HepG2 (cell line): ENCODE measurements at regions not wholly inside any gene's neighbourhood (a gene's known extent, or its start where the extent isn't known, plus 50 kb on each side); places are given as distances from the start of the nearest gene placed in this dataset.
"Not testable (repeated sequence)": the region's sequence is repeated elsewhere in the genome, so short reads cannot be mapped to it uniquely, and the experiment has no call there.

Experiments used
- ATAC-seq: fragments of 200-7000 bp; cut with Tn5 transposase; 3 replicates; pipeline ENCODE4 v1.9.1; 2020; ENCODE audit warnings: mild to moderate bottlenecking, moderate library complexity
- BruUV-seq: library from RNA; stranded (reverse); fragments of 400-500 nt; replicated peaks from 2 replicates; lab custom pipeline; 2021; lab: Mats Ljungman, UMichigan
- CTCF ChIA-PET: fragments of 300-600 bp; formaldehyde crosslinking; extraction: SDS; loops from one replicate; lab custom pipeline; 2021; ENCODE audit warnings: low total read pairs, inconsistent platforms, low intra/inter-chr PET ratio; lab: Yijun Ruan, JAX
- POLR2A ChIA-PET: fragments of 350-600 bp; sonication (Branson Sonifier 250); formaldehyde crosslinking; loops from one replicate; lab custom pipeline; 2020; ENCODE audit warnings: antibody characterized with exemption, inconsistent platforms; lab: Yijun Ruan, JAX
- DNase-seq: peaks from one replicate; pipeline ENCODE4 v3.0.0-alpha.2; 2015; ENCODE audit warnings: low spot score
- FAIRE-seq: peaks from 3 replicates; lab custom pipeline; 2011; peaks lifted over from hg19 to GRCh38; lab: Jason Lieb, UNC
- H2AFZ ChIP-seq: one replicate; pipeline ENCODE4 v1.6.1; 2011; ENCODE audit warnings: low read length, inconsistent platforms
- H3K27ac ChIP-seq: fragments of 300-600 bp; 3 replicates; pipeline ENCODE4 v1.8.0; 2011; ENCODE audit warnings: mixed run types, mild to moderate bottlenecking, mixed read lengths, low read length, inconsistent platforms; ENCODE audit not compliant: insufficient read depth; ENCODE audit errors: extremely low read length
- H3K27me3 ChIP-seq, 2 experiments: fragments of 200-600 bp in 1 of 2; 2 replicates in 1 of 2; 3 replicates in 1 of 2; pipeline versions ENCODE4 v1.6.0 to v1.8.0; 2011; ENCODE audit warnings: low read length in 2 of 2, mild to moderate bottlenecking in 2 of 2, moderate library complexity in 2 of 2, inconsistent platforms in 1 of 2; ENCODE audit not compliant: insufficient read depth in 2 of 2, control insufficient read depth in 1 of 2
- H3K36me3 ChIP-seq, 2 experiments: fragments of 200-600 bp in 1 of 2; replicated peaks in 1 of 2; 2 replicates in 1 of 2; 3 replicates in 1 of 2; pipeline versions ENCODE4 v1.5.1 to v1.8.0; 2011; ENCODE audit warnings: low read length in 2 of 2, inconsistent platforms in 1 of 2; ENCODE audit not compliant: insufficient read depth in 2 of 2, control insufficient read depth in 1 of 2
- H3K4me1 ChIP-seq: 2 replicates; pipeline ENCODE4 v1.5.1; 2012; ENCODE audit warnings: low read length, inconsistent platforms; ENCODE audit not compliant: insufficient read depth
- H3K4me2 ChIP-seq: 2 replicates; pipeline ENCODE4 v1.6.0; 2011; ENCODE audit warnings: low read depth, low read length, inconsistent platforms
- H3K4me3 ChIP-seq, 3 experiments: fragments of 200-600 bp in 1 of 3; sonication (generic), shearing (Covaris generic) in 1 of 3; replicated peaks in 1 of 3; 2 replicates each; pipeline ENCODE4 v1.5.1; 2011 to 2016; ENCODE audit warnings: low read length in 3 of 3, inconsistent platforms in 2 of 3, low read depth in 2 of 3, mild to moderate bottlenecking in 2 of 3, control low read depth in 1 of 3, mixed read lengths in 1 of 3; ENCODE audit not compliant: insufficient read depth in 1 of 3
- H3K79me2 ChIP-seq: one replicate; pipeline ENCODE4 v1.6.1; 2011; ENCODE audit warnings: low read length, inconsistent platforms; ENCODE audit not compliant: insufficient read depth
- H3K9ac ChIP-seq: 2 replicates; pipeline ENCODE4 v1.6.0; 2011; ENCODE audit warnings: mild to moderate bottlenecking, low read depth, low read length, inconsistent platforms; ENCODE audit not compliant: insufficient read depth
- H3K9me3 ChIP-seq: 2 replicates; pipeline ENCODE4 v1.5.1; 2012; ENCODE audit warnings: mild to moderate bottlenecking, low read length
- H4K20me1 ChIP-seq: 2 replicates; pipeline ENCODE4 v1.6.0; 2011; ENCODE audit warnings: inconsistent platforms, mild to moderate bottlenecking, low read length, moderate library complexity; ENCODE audit not compliant: insufficient read depth
- WGBS: methylation state at CpG from one replicate; pipeline ENCODE4 v1.1.6; 2017; ENCODE audit warnings: low lambda C conversion rate; 5-methylcytosine and 5-hydroxymethylcytosine counted together
- in situ Hi-C: cut with HindIII; loops from 2 replicates; pipeline ENCODE4 v1.10.0; 2017; ENCODE audit warnings: low pct_unique_long_range_greater_than_20kb; ENCODE audit not compliant: extremely low pct_ligation_motif_present
- intact Hi-C: fragments of 100-400 bp; cut with micrococcal nuclease; formaldehyde crosslinking; loops from one replicate; pipeline ENCODE4 v1.10.0; 2022; ENCODE audit not compliant: unreplicated experiment

DNA sequence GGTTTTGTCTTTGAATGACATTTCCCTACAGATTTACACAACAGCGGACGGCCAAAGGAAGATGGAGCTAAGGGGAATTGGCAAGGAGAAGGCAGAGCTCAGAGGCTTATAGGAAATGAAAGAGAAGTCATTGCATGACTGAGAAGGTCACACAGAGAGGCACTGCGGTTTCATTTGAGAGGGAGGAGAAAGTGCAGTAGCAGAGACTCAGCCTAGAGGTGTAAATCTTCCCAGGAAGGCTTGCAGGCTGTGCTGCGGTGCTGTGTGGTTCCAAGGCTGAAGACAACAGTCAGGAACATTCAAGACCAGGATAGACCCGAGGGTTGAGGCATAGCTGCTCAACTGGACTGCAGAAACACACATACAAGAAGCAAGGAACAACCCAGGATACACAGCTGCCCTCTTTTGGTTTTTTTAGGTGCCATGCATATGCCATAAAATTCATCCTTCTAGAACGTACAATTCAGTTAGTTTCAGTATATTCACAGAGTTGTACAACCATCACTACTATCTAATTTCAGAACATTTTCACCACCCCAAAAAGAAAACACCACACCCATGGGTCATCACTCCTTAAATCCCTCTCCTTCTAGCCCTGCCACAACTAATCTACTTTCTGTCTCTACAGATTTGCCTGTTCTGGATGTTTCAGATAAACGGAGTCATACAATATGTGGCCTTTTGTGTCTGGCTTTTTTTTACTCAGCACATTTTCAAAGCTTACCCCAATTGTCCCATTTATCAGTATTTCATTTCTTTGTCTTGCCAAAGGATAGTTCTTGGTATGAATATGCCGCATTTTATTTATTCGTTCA is 313.5 kb downstream of the ANAPC1 start:
- DNase-seq, H3K4me1 ChIP-seq, POLR2A ChIA-PET, BruUV-seq, H4K20me1 ChIP-seq, H3K9me3 ChIP-seq, H2AFZ ChIP-seq, H3K27me3 ChIP-seq, H3K79me2 ChIP-seq, in situ Hi-C loops, CTCF ChIA-PET, H3K9ac ChIP-seq, H3K4me3 ChIP-seq, H3K36me3 ChIP-seq, H3K27ac ChIP-seq, ATAC-seq, H3K4me2 ChIP-seq: not testable (repeated sequence)
- intact Hi-C loops, result loop anchor here (10.0 kb wide), 1 partner anchor 446 kb away; the partner anchor contains the start of gene BCL2L11
- WGBS, result 63% methylated on average over 9 of the region's 9 CpGs
- FAIRE-seq, result peak; percentile 12

- H3K9me3 ChIP-seq, DNase-seq, H4K20me1 ChIP-seq, H3K79me2 ChIP-seq, FAIRE-seq, in situ Hi-C loops, H3K27me3 ChIP-seq, H3K9ac ChIP-seq, H3K4me3 ChIP-seq, POLR2A ChIA-PET, ATAC-seq, CTCF ChIA-PET, BruUV-seq, H2AFZ ChIP-seq, H3K4me1 ChIP-seq, H3K36me3 ChIP-seq, H3K4me2 ChIP-seq, H3K27ac ChIP-seq: not testable (repeated sequence)
- intact Hi-C loops, result loop anchor here (10.0 kb wide), 1 partner anchor 450 kb away; the partner anchor contains the start of gene BCL2L11
- 91% methylated on average over 4 of the region's 4 CpGs for WGBS
Observed at GRCh38 chr2:111574803-111575202, 309.2 kb downstream of the ANAPC1 start.

- H4K20me1 ChIP-seq, CTCF ChIA-PET, H3K9me3 ChIP-seq, H3K27me3 ChIP-seq, ATAC-seq, in situ Hi-C loops, BruUV-seq, H3K4me3 ChIP-seq, FAIRE-seq, POLR2A ChIA-PET, H3K79me2 ChIP-seq, H3K27ac ChIP-seq, H2AFZ ChIP-seq, H3K36me3 ChIP-seq, H3K4me2 ChIP-seq, H3K9ac ChIP-seq, DNase-seq: not testable (repeated sequence)
- H3K4me1 ChIP-seq, result peaks cover 14% of the 10 kb centered on the region
- intact Hi-C loops, result loop anchor here (10.0 kb wide), 1 partner anchor 453 kb away; the partner anchor contains the start of gene BCL2L11
- 87% methylated on average over 17 of the region's 18 CpGs for WGBS
Observed at GRCh38 chr2:111577154-111577885, 306.7 kb downstream of the ANAPC1 start.

DNA sequence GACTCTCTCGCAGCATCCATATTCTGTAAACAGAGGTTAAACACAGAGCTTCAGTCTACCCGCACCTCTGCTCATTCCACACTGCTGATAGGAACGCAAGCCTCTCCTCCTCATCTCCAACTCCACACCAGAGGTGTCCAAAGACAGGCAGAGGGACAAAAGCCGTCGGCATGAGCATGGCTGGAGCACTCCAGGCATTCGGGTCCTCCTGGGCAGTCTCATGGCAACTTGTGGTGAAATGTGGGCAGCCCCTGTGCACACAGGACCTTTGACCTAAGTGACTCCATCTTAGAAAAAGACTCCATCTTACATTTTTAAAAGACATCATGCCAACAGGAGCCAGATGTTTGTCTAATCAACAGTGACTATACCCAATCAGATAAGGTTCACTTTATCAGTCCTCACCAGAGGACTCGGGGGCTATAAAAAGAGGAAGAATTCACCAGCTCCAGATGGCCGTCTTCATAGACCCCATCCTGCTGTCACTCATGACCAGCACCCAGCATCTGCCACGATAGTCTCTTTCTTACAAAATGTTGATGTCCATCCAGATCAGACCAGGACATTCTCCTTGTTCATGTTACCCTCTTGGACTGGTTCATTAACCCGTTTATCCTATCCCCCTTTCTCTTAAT is 304.4 kb downstream of the ANAPC1 start:
- H3K27me3 ChIP-seq, POLR2A ChIA-PET, in situ Hi-C loops, ATAC-seq, H2AFZ ChIP-seq, H3K4me3 ChIP-seq, H3K9ac ChIP-seq, H3K9me3 ChIP-seq, CTCF ChIA-PET, H3K27ac ChIP-seq, H3K4me2 ChIP-seq, H3K36me3 ChIP-seq, H3K79me2 ChIP-seq, FAIRE-seq, H4K20me1 ChIP-seq, BruUV-seq, DNase-seq: not testable (repeated sequence)
- intact Hi-C loops, result loop anchor here (10.0 kb wide), 1 partner anchor 455 kb away; the partner anchor contains the start of gene BCL2L11
- 79% methylated on average over 10 of the region's 10 CpGs for WGBS
- peaks cover 17% of the 10 kb centered on the region for H3K4me1 ChIP-seq
